ENCODE measurements at regions not wholly inside any gene's neighbourhood (a gene's known extent, or its start where the extent isn't known, plus 50 kb on each side); places are given as distances from the start of the nearest gene placed in this dataset.

GRCh38 chr10:53109320-53109719, 336.7 kb upstream of the MBL2 start:
- no peaks in the 10 kb centered on the region for H3K27me3 ChIP-seq
- no peaks in the 10 kb centered on the region for H3K9me3 ChIP-seq
- no peaks in the 10 kb centered on the region for H3K4me1 ChIP-seq
- no peak overlapping the region for H3K4me3 ChIP-seq
- DNase-seq (no peak), ATAC-seq (no peak)
- no peak overlapping the region for H3K27ac ChIP-seq
- in situ Hi-C loops (cut with MboI; ENCODE audit: low sequenced_read_pairs in 4 of 4), result no loop called here
- TF ChIP-seq POLR2A (IDR thresholded peaks at IDR 0.05) (no peak), CTCF (IDR thresholded peaks at IDR 0.05 in 4 of 5, conservative IDR thresholded peaks at IDR 0.05 in 1 of 5) (no peak)
- intact Hi-C loops (cut with DNase I; ENCODE audit: low total_unique reads), result no loop called here
- no peaks in the 10 kb centered on the region for H3K36me3 ChIP-seq

GRCh38 chr10:53108317-53108934, 335.8 kb upstream of the MBL2 start:
- ATAC-seq, result no peak
- Histone ChIP-seq H3K36me3 (no peaks in the 10 kb centered on the region), H3K4me3 (no peak overlapping the region), H3K9me3 (no peaks in the 10 kb centered on the region), H3K4me1 (no peaks in the 10 kb centered on the region), H3K27me3 (no peaks in the 10 kb centered on the region), H3K27ac (no peak overlapping the region)
- DNase-seq, result no peak
- intact Hi-C loops (cut with DNase I; ENCODE audit: low total_unique reads) (no loop called here), in situ Hi-C loops (cut with MboI; ENCODE audit: low sequenced_read_pairs in 4 of 4) (no loop called here)
- TF ChIP-seq POLR2A (IDR thresholded peaks at IDR 0.05) (no peak), CTCF (IDR thresholded peaks at IDR 0.05 in 4 of 5, conservative IDR thresholded peaks at IDR 0.05 in 1 of 5) (no peak)

- DNase-seq, result no peak
- Histone ChIP-seq H3K36me3 (no peaks in the 10 kb centered on the region), H3K27ac (no peak overlapping the region), H3K4me3 (no peak overlapping the region), H3K4me1 (no peaks in the 10 kb centered on the region), H3K9me3 (no peaks in the 10 kb centered on the region), H3K27me3 (no peaks in the 10 kb centered on the region)
- no peak for TF ChIP-seq CTCF (IDR thresholded peaks at IDR 0.05 in 4 of 5, conservative IDR thresholded peaks at IDR 0.05 in 1 of 5)
- intact Hi-C loops (cut with DNase I; ENCODE audit: low total_unique reads), result no loop called here
- no peak for ATAC-seq
- in situ Hi-C loops (cut with MboI; ENCODE audit: low sequenced_read_pairs in 4 of 4), result no loop called here
Observed at GRCh38 chr10:53107711-53108110, 335.1 kb upstream of the MBL2 start.

- H3K4me3 ChIP-seq, result no peak overlapping the region
- H3K27ac ChIP-seq, result no peak overlapping the region
- TF ChIP-seq POLR2A (IDR thresholded peaks at IDR 0.05), result no peak
- no peak for TF ChIP-seq CTCF (IDR thresholded peaks at IDR 0.05 in 4 of 5, conservative IDR thresholded peaks at IDR 0.05 in 1 of 5)
- no peaks in the 10 kb centered on the region for H3K9me3 ChIP-seq
- intact Hi-C loops (cut with DNase I; ENCODE audit: low total_unique reads), result no loop called here
- DNase-seq (no peak), ATAC-seq (no peak)
- no peaks in the 10 kb centered on the region for H3K36me3 ChIP-seq
- H3K27me3 ChIP-seq, result no peaks in the 10 kb centered on the region
- H3K4me1 ChIP-seq, result no peaks in the 10 kb centered on the region
- in situ Hi-C loops (cut with MboI; ENCODE audit: low sequenced_read_pairs in 4 of 4), result no loop called here
Observed at GRCh38 chr10:53102424-53102823, 329.8 kb upstream of the MBL2 start.

GRCh38 chr10:53093878-53094277, 321.3 kb upstream of the MBL2 start:
- H3K27me3 ChIP-seq, result no peaks in the 10 kb centered on the region
- DNase-seq, result no peak
- intact Hi-C loops (cut with DNase I; ENCODE audit: low total_unique reads), result no loop called here
- H3K36me3 ChIP-seq, result no peaks in the 10 kb centered on the region
- no peak for ATAC-seq
- in situ Hi-C loops (cut with MboI; ENCODE audit: low sequenced_read_pairs in 4 of 4), result no loop called here
- H3K9me3 ChIP-seq, result no peaks in the 10 kb centered on the region
- no peak overlapping the region for H3K4me3 ChIP-seq
- H3K27ac ChIP-seq, result no peak overlapping the region
- TF ChIP-seq POLR2A (IDR thresholded peaks at IDR 0.05) (no peak), CTCF (IDR thresholded peaks at IDR 0.05 in 4 of 5, conservative IDR thresholded peaks at IDR 0.05 in 1 of 5) (no peak)
- H3K4me1 ChIP-seq, result no peaks in the 10 kb centered on the region
